HEK293 (cell line): ENCODE measurements at regions not wholly inside any gene's neighbourhood (a gene's known extent, or its start where the extent isn't known, plus 50 kb on each side); places are given as distances from the start of the nearest gene placed in this dataset.

ENCODE experiments used
- CTCF ChIA-PET: fragments of 350-600 bp; formaldehyde crosslinking; extraction: SDS; loops from one replicate; lab custom pipeline; 2021; ENCODE audit warnings: antibody characterized with exemption; lab: Yijun Ruan, JAX
- POLR2A ChIA-PET: fragments of 300-600 bp; formaldehyde crosslinking; extraction: SDS; loops from one replicate; lab custom pipeline; 2020; ENCODE audit warnings: antibody characterized with exemption, inconsistent platforms; lab: Yijun Ruan, JAX
- H3K27ac ChIP-seq: fragments of 200-500 bp; sonication (Bioruptor generic); 2 replicates; pipeline ENCODE4 v1.5.1; 2014; ENCODE audit warnings: low read depth, low read length, control low read depth, inconsistent platforms; ENCODE audit errors: extremely low read depth
- H3K36me3 ChIP-seq, 2 experiments: fragments of 200-500 bp in 1 of 2; sonication (Bioruptor generic) in 1 of 2; 1 replicate in 1 of 2; 2 replicates in 1 of 2; pipeline ENCODE4 v1.5.1; 2014 to 2017; ENCODE audit warnings: inconsistent platforms in 2 of 2, low read length in 2 of 2; ENCODE audit not compliant: control insufficient read depth in 2 of 2, insufficient read depth in 1 of 2
- H3K4me1 ChIP-seq: fragments of 200-500 bp; sonication (Bioruptor generic); 2 replicates; pipeline ENCODE4 v1.5.1; 2014; ENCODE audit warnings: mild to moderate bottlenecking, low read length, inconsistent platforms; ENCODE audit not compliant: control insufficient read depth, insufficient read depth
- H3K4me3 ChIP-seq: 2 replicates; pipeline ENCODE4 v1.5.1; 2011; ENCODE audit warnings: low read depth, mild to moderate bottlenecking, control low read depth, low read length, moderate library complexity
- H3K9me3 ChIP-seq: fragments of 200-500 bp; sonication (Bioruptor generic); 2 replicates; pipeline ENCODE4 v1.5.1; 2014; ENCODE audit warnings: low read depth, low read length, inconsistent platforms; ENCODE audit not compliant: control insufficient read depth, insufficient read depth
- FEZF1 ChIP-seq: fragments of 450-650 bp; formaldehyde crosslinking; IDR thresholded peaks from 2 replicates; pipeline ENCODE4 v1.5.1; 2016; ENCODE audit warnings: missing biosample characterization, missing genetic modification characterization
- GLIS2 ChIP-seq: fragments of 450-650 bp; formaldehyde crosslinking; IDR thresholded peaks from 2 replicates; pipeline ENCODE4 v1.5.1; 2016; ENCODE audit warnings: missing biosample characterization, missing genetic modification characterization
- RBAK ChIP-seq: fragments of 450-650 bp; formaldehyde crosslinking; IDR thresholded peaks from 2 replicates; pipeline ENCODE4 v1.5.1; 2016; ENCODE audit warnings: missing biosample characterization, missing genetic modification characterization
- SP2 ChIP-seq: fragments of 450-650 bp; formaldehyde crosslinking; IDR thresholded peaks from 2 replicates; pipeline ENCODE4 v1.5.1; 2016; ENCODE audit warnings: missing biosample characterization, missing genetic modification characterization
- ZBTB48 ChIP-seq: fragments of 450-650 bp; formaldehyde crosslinking; IDR thresholded peaks from 2 replicates; pipeline ENCODE4 v1.5.1; 2016; ENCODE audit warnings: missing biosample characterization, missing genetic modification characterization
- ZNF174 ChIP-seq: fragments of 450-650 bp; formaldehyde crosslinking; IDR thresholded peaks from 2 replicates; pipeline ENCODE4 v1.5.0; 2017; ENCODE audit warnings: missing biosample characterization, mild to moderate bottlenecking, missing genetic modification characterization
- ZNF19 ChIP-seq: fragments of 450-650 bp; formaldehyde crosslinking; IDR thresholded peaks from 2 replicates; pipeline ENCODE4; 2016; ENCODE audit warnings: missing biosample characterization, missing genetic modification characterization, low read depth
- ZNF223 ChIP-seq: fragments of 450-650 bp; formaldehyde crosslinking; IDR thresholded peaks from 2 replicates; pipeline ENCODE4 v1.5.1; 2016; ENCODE audit warnings: missing biosample characterization, missing genetic modification characterization
- ZNF248 ChIP-seq: fragments of 450-650 bp; formaldehyde crosslinking; IDR thresholded peaks from 2 replicates; pipeline ENCODE4 v1.5.1; 2017; ENCODE audit warnings: missing biosample characterization, missing genetic modification characterization
- ZNF311 ChIP-seq: fragments of 450-650 bp; formaldehyde crosslinking; IDR thresholded peaks from 2 replicates; pipeline ENCODE4 v1.5.1; 2017; ENCODE audit warnings: missing biosample characterization, missing genetic modification characterization, borderline replicate concordance
- ZNF354C ChIP-seq: fragments of 450-650 bp; formaldehyde crosslinking; IDR thresholded peaks from 2 replicates; pipeline ENCODE4 v1.5.1; 2016; ENCODE audit warnings: missing biosample characterization, missing genetic modification characterization, low read depth, borderline replicate concordance
- ZNF571 ChIP-seq: fragments of 450-650 bp; formaldehyde crosslinking; IDR thresholded peaks from 2 replicates; pipeline ENCODE4 v1.5.0; 2017; ENCODE audit warnings: missing biosample characterization, missing genetic modification characterization
- ZNF654 ChIP-seq: fragments of 450-650 bp; formaldehyde crosslinking; IDR thresholded peaks from 2 replicates; pipeline ENCODE4 v1.5.1; 2016; ENCODE audit warnings: low read depth, missing biosample characterization, missing genetic modification characterization
- ZNF658 ChIP-seq: fragments of 450-650 bp; formaldehyde crosslinking; IDR thresholded peaks from 2 replicates; pipeline ENCODE4; 2016; ENCODE audit warnings: missing biosample characterization, missing genetic modification characterization
- ZNF76 ChIP-seq: fragments of 450-650 bp; formaldehyde crosslinking; IDR thresholded peaks from 2 replicates; pipeline ENCODE4; 2016; ENCODE audit warnings: low read depth, missing biosample characterization, missing genetic modification characterization, borderline replicate concordance
- ZNF777 ChIP-seq: fragments of 450-650 bp; formaldehyde crosslinking; IDR thresholded peaks from 2 replicates; pipeline ENCODE4 v1.5.1; 2017; ENCODE audit warnings: missing biosample characterization, missing genetic modification characterization, borderline replicate concordance
- ZSCAN16 ChIP-seq: fragments of 450-650 bp; formaldehyde crosslinking; IDR thresholded peaks from 2 replicates; pipeline ENCODE4 v1.5.1; 2016; ENCODE audit warnings: missing biosample characterization, missing genetic modification characterization
- ZSCAN23 ChIP-seq: fragments of 450-650 bp; formaldehyde crosslinking; IDR thresholded peaks from 2 replicates; pipeline ENCODE4 v1.5.1; 2016; ENCODE audit warnings: missing biosample characterization, missing genetic modification characterization
- ZXDB ChIP-seq: fragments of 450-650 bp; formaldehyde crosslinking; IDR thresholded peaks from 2 replicates; pipeline ENCODE4 v1.5.1; 2016; ENCODE audit warnings: missing biosample characterization, missing genetic modification characterization
- TF ChIP-seq, protein P1 (sequence below): fragments of 450-650 bp; formaldehyde crosslinking; IDR thresholded peaks from 2 replicates; pipeline ENCODE4 v1.5.1; 2017; ENCODE audit warnings: missing biosample characterization, missing genetic modification characterization
- TF ChIP-seq, protein P2 (sequence below): fragments of 450-650 bp; formaldehyde crosslinking; IDR thresholded peaks from 2 replicates; pipeline ENCODE4 v1.5.1; 2016; ENCODE audit warnings: missing biosample characterization, missing genetic modification characterization, low read depth
- TF ChIP-seq, protein P3 (sequence below): fragments of 450-650 bp; formaldehyde crosslinking; IDR thresholded peaks from 2 replicates; pipeline ENCODE4 v1.5.1; 2016; ENCODE audit warnings: missing biosample characterization, missing genetic modification characterization, borderline replicate concordance
- TF ChIP-seq, protein P4 (sequence below): fragments of 450-650 bp; formaldehyde crosslinking; IDR thresholded peaks from 2 replicates; pipeline ENCODE4 v1.5.1; 2016; ENCODE audit warnings: missing biosample characterization, missing genetic modification characterization, low read depth

GRCh38 chr9:106092083-106092482, 397.7 kb downstream of the TMEM38B start:
- Histone ChIP-seq H3K36me3 (no peaks in the 10 kb centered on the region), H3K27ac (no peak overlapping the region), H3K4me1 (no peaks in the 10 kb centered on the region), H3K4me3 (no peak overlapping the region), H3K9me3 (no peaks in the 10 kb centered on the region)
- no peak for TF ChIP-seq ZNF76 (tag by site-specific recombination)
- TF ChIP-seq ZNF658 (tag by site-specific recombination): no peak
- no peak for TF ChIP-seq ZNF354C (tag by site-specific recombination)
- TF ChIP-seq ZNF248 (tag by site-specific recombination): no peak
- TF ChIP-seq FEZF1 (tag by site-specific recombination): no peak
- TF ChIP-seq SP2: no peak
- TF ChIP-seq ZSCAN23: no peak
- TF ChIP-seq GLIS2: no peak
- TF ChIP-seq, protein P1, sequence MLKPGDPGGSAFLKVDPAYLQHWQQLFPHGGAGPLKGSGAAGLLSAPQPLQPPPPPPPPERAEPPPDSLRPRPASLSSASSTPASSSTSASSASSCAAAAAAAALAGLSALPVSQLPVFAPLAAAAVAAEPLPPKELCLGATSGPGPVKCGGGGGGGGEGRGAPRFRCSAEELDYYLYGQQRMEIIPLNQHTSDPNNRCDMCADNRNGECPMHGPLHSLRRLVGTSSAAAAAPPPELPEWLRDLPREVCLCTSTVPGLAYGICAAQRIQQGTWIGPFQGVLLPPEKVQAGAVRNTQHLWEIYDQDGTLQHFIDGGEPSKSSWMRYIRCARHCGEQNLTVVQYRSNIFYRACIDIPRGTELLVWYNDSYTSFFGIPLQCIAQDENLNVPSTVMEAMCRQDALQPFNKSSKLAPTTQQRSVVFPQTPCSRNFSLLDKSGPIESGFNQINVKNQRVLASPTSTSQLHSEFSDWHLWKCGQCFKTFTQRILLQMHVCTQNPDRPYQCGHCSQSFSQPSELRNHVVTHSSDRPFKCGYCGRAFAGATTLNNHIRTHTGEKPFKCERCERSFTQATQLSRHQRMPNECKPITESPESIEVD: no peak
- no peak for TF ChIP-seq ZNF571 (tag by site-specific recombination)
- no peak for TF ChIP-seq ZNF777 (tag by site-specific recombination)
- TF ChIP-seq ZXDB (tag by site-specific recombination): no peak
- CTCF ChIA-PET: no interaction called here
- POLR2A ChIA-PET: no interaction called here

DNA sequence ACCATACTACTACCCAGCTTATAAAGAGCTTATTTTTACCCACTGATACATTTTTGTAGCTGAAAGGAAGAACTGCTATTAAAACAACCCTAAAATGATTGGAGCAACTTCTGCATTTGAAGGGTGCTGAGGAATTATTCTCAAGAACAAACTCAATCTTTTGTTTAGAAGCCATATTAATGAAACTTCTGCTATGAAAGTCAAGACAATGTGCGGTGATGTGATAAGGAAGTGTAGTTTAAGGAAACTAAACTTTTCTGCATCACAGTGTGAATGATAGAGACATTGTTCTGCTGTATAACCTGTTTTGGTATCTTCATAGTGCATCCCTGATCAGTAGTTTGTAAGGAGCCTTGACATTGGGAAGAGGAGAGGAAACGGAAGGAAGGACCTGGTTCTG, 408.5 kb downstream of the TMEM38B start:
- POLR2A ChIA-PET: no interaction called here
- H3K27ac ChIP-seq: no peak overlapping the region
- CTCF ChIA-PET: no interaction called here
- no peaks in the 10 kb centered on the region for H3K9me3 ChIP-seq
- no peaks in the 10 kb centered on the region for H3K36me3 ChIP-seq
- H3K4me3 ChIP-seq: no peak overlapping the region
- no peaks in the 10 kb centered on the region for H3K4me1 ChIP-seq
- TF ChIP-seq, protein P2, sequence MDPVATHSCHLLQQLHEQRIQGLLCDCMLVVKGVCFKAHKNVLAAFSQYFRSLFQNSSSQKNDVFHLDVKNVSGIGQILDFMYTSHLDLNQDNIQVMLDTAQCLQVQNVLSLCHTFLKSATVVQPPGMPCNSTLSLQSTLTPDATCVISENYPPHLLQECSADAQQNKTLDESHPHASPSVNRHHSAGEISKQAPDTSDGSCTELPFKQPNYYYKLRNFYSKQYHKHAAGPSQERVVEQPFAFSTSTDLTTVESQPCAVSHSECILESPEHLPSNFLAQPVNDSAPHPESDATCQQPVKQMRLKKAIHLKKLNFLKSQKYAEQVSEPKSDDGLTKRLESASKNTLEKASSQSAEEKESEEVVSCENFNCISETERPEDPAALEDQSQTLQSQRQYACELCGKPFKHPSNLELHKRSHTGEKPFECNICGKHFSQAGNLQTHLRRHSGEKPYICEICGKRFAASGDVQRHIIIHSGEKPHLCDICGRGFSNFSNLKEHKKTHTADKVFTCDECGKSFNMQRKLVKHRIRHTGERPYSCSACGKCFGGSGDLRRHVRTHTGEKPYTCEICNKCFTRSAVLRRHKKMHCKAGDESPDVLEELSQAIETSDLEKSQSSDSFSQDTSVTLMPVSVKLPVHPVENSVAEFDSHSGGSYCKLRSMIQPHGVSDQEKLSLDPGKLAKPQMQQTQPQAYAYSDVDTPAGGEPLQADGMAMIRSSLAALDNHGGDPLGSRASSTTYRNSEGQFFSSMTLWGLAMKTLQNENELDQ (tag by site-specific recombination): no peak
- TF ChIP-seq RBAK (tag by site-specific recombination): no peak
- TF ChIP-seq ZNF223: no peak

DNA sequence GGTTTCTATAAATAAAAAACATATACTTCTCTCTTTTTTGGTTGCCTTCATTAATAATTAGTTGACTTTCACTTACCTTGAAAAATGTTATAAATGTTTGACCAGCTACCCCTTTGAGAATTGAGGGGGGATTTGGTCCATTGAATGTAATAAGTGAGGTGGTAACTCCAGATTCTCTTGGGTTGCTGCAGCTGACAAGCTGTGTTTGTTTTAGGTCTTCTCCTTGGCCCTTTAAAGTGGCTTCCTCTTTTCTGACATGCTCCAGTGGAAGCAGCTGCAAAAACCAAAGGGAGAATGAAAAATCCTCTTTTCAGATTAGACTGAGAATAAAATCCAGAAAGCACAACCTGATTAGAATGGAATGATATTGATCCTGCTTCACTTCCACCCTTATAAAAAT, 410.5 kb downstream of the TMEM38B start:
- Histone ChIP-seq H3K4me3 (no peak overlapping the region), H3K9me3 (no peaks in the 10 kb centered on the region), H3K36me3 (no peaks in the 10 kb centered on the region), H3K27ac (no peak overlapping the region), H3K4me1 (no peaks in the 10 kb centered on the region)
- CTCF ChIA-PET: no interaction called here
- POLR2A ChIA-PET: no interaction called here
- TF ChIP-seq ZNF311 (tag by site-specific recombination) (no peak), ZBTB48 (tag by site-specific recombination) (no peak), SP2 (no peak), ZSCAN16 (tag by site-specific recombination) (no peak), ZNF174 (no peak), ZNF19 (no peak), ZNF654 (no peak)
- TF ChIP-seq, protein P3, sequence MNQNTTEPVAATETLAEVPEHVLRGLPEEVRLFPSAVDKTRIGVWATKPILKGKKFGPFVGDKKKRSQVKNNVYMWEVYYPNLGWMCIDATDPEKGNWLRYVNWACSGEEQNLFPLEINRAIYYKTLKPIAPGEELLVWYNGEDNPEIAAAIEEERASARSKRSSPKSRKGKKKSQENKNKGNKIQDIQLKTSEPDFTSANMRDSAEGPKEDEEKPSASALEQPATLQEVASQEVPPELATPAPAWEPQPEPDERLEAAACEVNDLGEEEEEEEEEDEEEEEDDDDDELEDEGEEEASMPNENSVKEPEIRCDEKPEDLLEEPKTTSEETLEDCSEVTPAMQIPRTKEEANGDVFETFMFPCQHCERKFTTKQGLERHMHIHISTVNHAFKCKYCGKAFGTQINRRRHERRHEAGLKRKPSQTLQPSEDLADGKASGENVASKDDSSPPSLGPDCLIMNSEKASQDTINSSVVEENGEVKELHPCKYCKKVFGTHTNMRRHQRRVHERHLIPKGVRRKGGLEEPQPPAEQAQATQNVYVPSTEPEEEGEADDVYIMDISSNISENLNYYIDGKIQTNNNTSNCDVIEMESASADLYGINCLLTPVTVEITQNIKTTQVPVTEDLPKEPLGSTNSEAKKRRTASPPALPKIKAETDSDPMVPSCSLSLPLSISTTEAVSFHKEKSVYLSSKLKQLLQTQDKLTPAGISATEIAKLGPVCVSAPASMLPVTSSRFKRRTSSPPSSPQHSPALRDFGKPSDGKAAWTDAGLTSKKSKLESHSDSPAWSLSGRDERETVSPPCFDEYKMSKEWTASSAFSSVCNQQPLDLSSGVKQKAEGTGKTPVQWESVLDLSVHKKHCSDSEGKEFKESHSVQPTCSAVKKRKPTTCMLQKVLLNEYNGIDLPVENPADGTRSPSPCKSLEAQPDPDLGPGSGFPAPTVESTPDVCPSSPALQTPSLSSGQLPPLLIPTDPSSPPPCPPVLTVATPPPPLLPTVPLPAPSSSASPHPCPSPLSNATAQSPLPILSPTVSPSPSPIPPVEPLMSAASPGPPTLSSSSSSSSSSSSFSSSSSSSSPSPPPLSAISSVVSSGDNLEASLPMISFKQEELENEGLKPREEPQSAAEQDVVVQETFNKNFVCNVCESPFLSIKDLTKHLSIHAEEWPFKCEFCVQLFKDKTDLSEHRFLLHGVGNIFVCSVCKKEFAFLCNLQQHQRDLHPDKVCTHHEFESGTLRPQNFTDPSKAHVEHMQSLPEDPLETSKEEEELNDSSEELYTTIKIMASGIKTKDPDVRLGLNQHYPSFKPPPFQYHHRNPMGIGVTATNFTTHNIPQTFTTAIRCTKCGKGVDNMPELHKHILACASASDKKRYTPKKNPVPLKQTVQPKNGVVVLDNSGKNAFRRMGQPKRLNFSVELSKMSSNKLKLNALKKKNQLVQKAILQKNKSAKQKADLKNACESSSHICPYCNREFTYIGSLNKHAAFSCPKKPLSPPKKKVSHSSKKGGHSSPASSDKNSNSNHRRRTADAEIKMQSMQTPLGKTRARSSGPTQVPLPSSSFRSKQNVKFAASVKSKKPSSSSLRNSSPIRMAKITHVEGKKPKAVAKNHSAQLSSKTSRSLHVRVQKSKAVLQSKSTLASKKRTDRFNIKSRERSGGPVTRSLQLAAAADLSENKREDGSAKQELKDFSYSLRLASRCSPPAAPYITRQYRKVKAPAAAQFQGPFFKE (tag by site-specific recombination): no peak
- TF ChIP-seq, protein P4, sequence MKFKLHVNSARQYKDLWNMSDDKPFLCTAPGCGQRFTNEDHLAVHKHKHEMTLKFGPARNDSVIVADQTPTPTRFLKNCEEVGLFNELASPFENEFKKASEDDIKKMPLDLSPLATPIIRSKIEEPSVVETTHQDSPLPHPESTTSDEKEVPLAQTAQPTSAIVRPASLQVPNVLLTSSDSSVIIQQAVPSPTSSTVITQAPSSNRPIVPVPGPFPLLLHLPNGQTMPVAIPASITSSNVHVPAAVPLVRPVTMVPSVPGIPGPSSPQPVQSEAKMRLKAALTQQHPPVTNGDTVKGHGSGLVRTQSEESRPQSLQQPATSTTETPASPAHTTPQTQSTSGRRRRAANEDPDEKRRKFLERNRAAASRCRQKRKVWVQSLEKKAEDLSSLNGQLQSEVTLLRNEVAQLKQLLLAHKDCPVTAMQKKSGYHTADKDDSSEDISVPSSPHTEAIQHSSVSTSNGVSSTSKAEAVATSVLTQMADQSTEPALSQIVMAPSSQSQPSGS (tag by site-specific recombination): no peak
